Stimulated activated naive CD8-positive, alpha-beta T cell treated with anti-CD3 and anti-CD28 coated beads, Interleukin-15, Interleukin-2, amounts not matched to agents 100 ng/mL and 50 ng/mL, for 24 hours (primary cell): ENCODE measurements at regions not wholly inside any gene's neighbourhood (a gene's known extent, or its start where the extent isn't known, plus 50 kb on each side); places are given as distances from the start of the nearest gene placed in this dataset.
"Not testable (repeated sequence)": the region's sequence is repeated elsewhere in the genome, so short reads cannot be mapped to it uniquely, and the experiment has no call there.

ENCODE experiments used
- H3K27ac Mint-ChIP-seq: one replicate; pipeline ENCODE4 v1.8.0; 2021; ENCODE audit warnings: mild to moderate bottlenecking, mixed read lengths
- H3K27me3 Mint-ChIP-seq: one replicate; pipeline ENCODE4 v1.8.0; 2021; ENCODE audit warnings: mixed read lengths
- H3K36me3 Mint-ChIP-seq: one replicate; pipeline ENCODE4 v1.8.0; 2021; ENCODE audit warnings: low read depth, mixed read lengths
- H3K4me1 Mint-ChIP-seq: one replicate; pipeline ENCODE4 v1.8.0; 2021; ENCODE audit warnings: low read depth, mixed read lengths
- H3K4me3 Mint-ChIP-seq: one replicate; pipeline ENCODE4 v1.8.0; 2021; ENCODE audit warnings: mild to moderate bottlenecking, mixed read lengths
- H3K9me3 Mint-ChIP-seq: one replicate; pipeline ENCODE4 v1.8.0; 2021; ENCODE audit warnings: mixed read lengths

GRCh38 chr1:199811163-199811562 lies 216.3 kb upstream of the NR5A2 start:
- Mint-ChIP-seq H3K9me3 (no peaks in the 10 kb centered on the region), H3K4me3 (no peak overlapping the region), H3K27me3 (peaks cover 31% of the 10 kb centered on the region), H3K36me3 (no peaks in the 10 kb centered on the region), H3K4me1 (no peaks in the 10 kb centered on the region), H3K27ac (no peak overlapping the region)

GRCh38 chr1:199813198-199813597 lies 214.3 kb upstream of the NR5A2 start:
- Mint-ChIP-seq H3K4me1 (no peaks in the 10 kb centered on the region), H3K27me3 (peaks cover 26% of the 10 kb centered on the region), H3K27ac (no peak overlapping the region), H3K36me3 (no peaks in the 10 kb centered on the region), H3K9me3 (no peaks in the 10 kb centered on the region), H3K4me3 (no peak overlapping the region)

GRCh38 chr1:199815947-199816346 lies 211.6 kb upstream of the NR5A2 start:
- Mint-ChIP-seq H3K4me1 (peaks cover 5% of the 10 kb centered on the region), H3K36me3 (no peaks in the 10 kb centered on the region), H3K9me3 (no peaks in the 10 kb centered on the region), H3K27me3 (peaks cover 33% of the 10 kb centered on the region), H3K4me3 (no peak overlapping the region), H3K27ac (no peak overlapping the region)

- Mint-ChIP-seq H3K27me3 (peaks cover 28% of the 10 kb centered on the region), H3K36me3 (no peaks in the 10 kb centered on the region), H3K27ac (no peak overlapping the region), H3K4me3 (no peak overlapping the region), H3K4me1 (peaks cover 10% of the 10 kb centered on the region), H3K9me3 (no peaks in the 10 kb centered on the region)
These were observed 210.2 kb upstream of the NR5A2 start for GRCh38 chr1:199817266-199817665.

GRCh38 chr1:199821029-199821779 lies 206.3 kb upstream of the NR5A2 start:
- H3K27ac Mint-ChIP-seq, result no peak overlapping the region
- H3K27me3 Mint-ChIP-seq, result peaks cover 36% of the 10 kb centered on the region
- no peaks in the 10 kb centered on the region for H3K36me3 Mint-ChIP-seq
- H3K9me3 Mint-ChIP-seq, result peaks cover 8% of the 10 kb centered on the region
- no peak overlapping the region for H3K4me3 Mint-ChIP-seq
- H3K4me1 Mint-ChIP-seq, result peaks cover 10% of the 10 kb centered on the region

GRCh38 chr1:199832451-199832850 lies 195.1 kb upstream of the NR5A2 start:
- Mint-ChIP-seq H3K36me3 (no peaks in the 10 kb centered on the region), H3K4me1 (no peaks in the 10 kb centered on the region), H3K27ac (no peak overlapping the region), H3K9me3 (peaks cover 13% of the 10 kb centered on the region), H3K4me3 (no peak overlapping the region), H3K27me3 (peaks cover 24% of the 10 kb centered on the region)

- H3K36me3 Mint-ChIP-seq, result no peaks in the 10 kb centered on the region
- no peak overlapping the region for H3K27ac Mint-ChIP-seq
- H3K4me3 Mint-ChIP-seq, result no peak overlapping the region
- H3K4me1 Mint-ChIP-seq, result no peaks in the 10 kb centered on the region
- H3K9me3 Mint-ChIP-seq, result peaks cover 23% of the 10 kb centered on the region
- peaks cover 39% of the 10 kb centered on the region for H3K27me3 Mint-ChIP-seq
These were observed 192.8 kb upstream of the NR5A2 start for GRCh38 chr1:199834711-199835110.

GRCh38 chr1:199836430-199836829 lies 191.1 kb upstream of the NR5A2 start:
- H3K9me3 Mint-ChIP-seq, result peaks cover 23% of the 10 kb centered on the region
- no peaks in the 10 kb centered on the region for H3K4me1 Mint-ChIP-seq
- no peaks in the 10 kb centered on the region for H3K36me3 Mint-ChIP-seq
- H3K27ac Mint-ChIP-seq, result no peak overlapping the region
- peaks cover 34% of the 10 kb centered on the region for H3K27me3 Mint-ChIP-seq
- H3K4me3 Mint-ChIP-seq, result no peak overlapping the region

- Mint-ChIP-seq H3K4me1 (no peaks in the 10 kb centered on the region), H3K27ac (no peak overlapping the region), H3K27me3 (peaks cover 34% of the 10 kb centered on the region), H3K9me3 (peaks cover 23% of the 10 kb centered on the region), H3K36me3 (no peaks in the 10 kb centered on the region), H3K4me3 (no peak overlapping the region)
These were observed 190.2 kb upstream of the NR5A2 start for GRCh38 chr1:199837321-199837720.

GRCh38 chr1:199839608-199840007 lies 187.9 kb upstream of the NR5A2 start:
- H3K4me1 Mint-ChIP-seq, H3K27ac Mint-ChIP-seq, H3K36me3 Mint-ChIP-seq, H3K4me3 Mint-ChIP-seq: not testable (repeated sequence)
- Mint-ChIP-seq H3K27me3 (peaks cover 41% of the 10 kb centered on the region), H3K9me3 (peaks cover 23% of the 10 kb centered on the region)

GRCh38 chr1:199843096-199843495 lies 184.4 kb upstream of the NR5A2 start:
- H3K9me3 Mint-ChIP-seq, result not testable (repeated sequence)

GRCh38 chr1:199843861-199844260 lies 183.6 kb upstream of the NR5A2 start:
- H3K36me3 Mint-ChIP-seq, result no peaks in the 10 kb centered on the region

More at GRCh38 chr1:199843096-199843495, 184.4 kb upstream of the NR5A2 start:
- H3K4me3 Mint-ChIP-seq, H3K4me1 Mint-ChIP-seq, H3K36me3 Mint-ChIP-seq, H3K27ac Mint-ChIP-seq: not testable (repeated sequence)
- H3K27me3 Mint-ChIP-seq, result peaks cover 24% of the 10 kb centered on the region

GRCh38 chr1:199847021-199847420 lies 180.5 kb upstream of the NR5A2 start:
- Mint-ChIP-seq H3K9me3 (no peaks in the 10 kb centered on the region), H3K4me1 (no peaks in the 10 kb centered on the region), H3K4me3 (no peak overlapping the region), H3K27ac (no peak overlapping the region), H3K36me3 (no peaks in the 10 kb centered on the region), H3K27me3 (peaks cover 21% of the 10 kb centered on the region)

More at GRCh38 chr1:199843861-199844260, 183.6 kb upstream of the NR5A2 start:
- Mint-ChIP-seq H3K9me3 (peaks cover 2% of the 10 kb centered on the region), H3K4me1 (no peaks in the 10 kb centered on the region), H3K4me3 (no peak overlapping the region), H3K27ac (no peak overlapping the region), H3K27me3 (peaks cover 19% of the 10 kb centered on the region)

- Mint-ChIP-seq H3K9me3 (no peaks in the 10 kb centered on the region), H3K4me1 (no peaks in the 10 kb centered on the region), H3K27me3 (peaks cover 19% of the 10 kb centered on the region), H3K4me3 (no peak overlapping the region), H3K36me3 (no peaks in the 10 kb centered on the region), H3K27ac (no peak overlapping the region)
These were observed 175.9 kb upstream of the NR5A2 start for GRCh38 chr1:199851439-199852140.

- H3K27me3 Mint-ChIP-seq, result peaks cover 26% of the 10 kb centered on the region
- no peaks in the 10 kb centered on the region for H3K36me3 Mint-ChIP-seq
- peaks cover 9% of the 10 kb centered on the region for H3K4me1 Mint-ChIP-seq
- H3K9me3 Mint-ChIP-seq, result no peaks in the 10 kb centered on the region
- H3K27ac Mint-ChIP-seq, result no peak overlapping the region
- no peak overlapping the region for H3K4me3 Mint-ChIP-seq
These were observed 172.7 kb upstream of the NR5A2 start for GRCh38 chr1:199854686-199855321.
